Endothelial cell of umbilical vein (primary cell): ENCODE measurements at regions not wholly inside any gene's neighbourhood (a gene's known extent, or its start where the extent isn't known, plus 50 kb on each side); places are given as distances from the start of the nearest gene placed in this dataset.

Experiments
- BruUV-seq: library from RNA; stranded (reverse); fragments of 400-500 nt; replicated peaks from 2 replicates; lab custom pipeline; 2021; lab: Mats Ljungman, UMichigan
- CTCF ChIA-PET: fragments of 300-600, 350-600 bp; sonication (Branson Sonifier 250); formaldehyde crosslinking; loops from one replicate; lab custom pipeline; 2021; ENCODE audit warnings: antibody characterized with exemption, inconsistent platforms; lab: Charles Lee
- POLR2A ChIA-PET: fragments of 300-600, 350-600 bp; sonication (Branson Sonifier 250); formaldehyde crosslinking; loops from one replicate; lab custom pipeline; 2021; ENCODE audit warnings: antibody characterized with exemption, inconsistent platforms; lab: Charles Lee
- DNase-seq: peaks from one replicate; pipeline ENCODE4 v3.0.0-alpha.2; 2011; ENCODE audit warnings: low read depth, low spot score
- FAIRE-seq: peaks from 2 replicates; lab custom pipeline; 2011; peaks lifted over from hg19 to GRCh38; lab: Jason Lieb, UNC
- H2AFZ ChIP-seq: 2 replicates; pipeline ENCODE4 v1.6.0; 2012; ENCODE audit warnings: low read depth, low read length, control low read depth, inconsistent platforms
- H3K27ac ChIP-seq: 2 replicates; pipeline ENCODE4 v1.5.1; 2011; ENCODE audit warnings: low read depth, mild to moderate bottlenecking, control low read depth, low read length, moderate library complexity; ENCODE audit not compliant: insufficient read depth
- H3K27me3 ChIP-seq, 2 experiments: 2 replicates each; pipeline versions ENCODE4 v1.6.0 to v1.6.1; 2011; ENCODE audit warnings: low read length in 2 of 2, mixed read lengths in 1 of 2; ENCODE audit not compliant: control insufficient read depth in 2 of 2, insufficient read depth in 2 of 2
- H3K36me3 ChIP-seq, 2 experiments: 2 replicates in 1 of 2; 3 replicates in 1 of 2; pipeline ENCODE4 v1.5.1; 2011; ENCODE audit warnings: low read length in 2 of 2, mild to moderate bottlenecking in 1 of 2, moderate library complexity in 1 of 2; ENCODE audit not compliant: control insufficient read depth in 2 of 2, insufficient read depth in 2 of 2; ENCODE audit errors: extremely low read depth in 1 of 2
- H3K4me1 ChIP-seq: 3 replicates; pipeline ENCODE4 v1.5.1; 2011; ENCODE audit warnings: mild to moderate bottlenecking, low read length; ENCODE audit not compliant: control insufficient read depth, insufficient read depth; ENCODE audit errors: extremely low read depth
- H3K4me2 ChIP-seq: 2 replicates; pipeline ENCODE4 v1.6.1; 2011; ENCODE audit warnings: low read length, control low read depth, mixed read lengths; ENCODE audit not compliant: insufficient read depth
- H3K4me3 ChIP-seq, 3 experiments: fragments of 200-600 bp in 1 of 3; sonication (generic), shearing (Covaris generic) in 1 of 3; replicated peaks in 1 of 3; 2 replicates each; pipeline ENCODE4 v1.5.1; 2011 to 2016; ENCODE audit warnings: control low read depth in 3 of 3, low read length in 3 of 3, mild to moderate bottlenecking in 2 of 3, inconsistent platforms in 1 of 3, low read depth in 1 of 3, moderate library complexity in 1 of 3; ENCODE audit not compliant: insufficient read depth in 1 of 3
- H3K79me2 ChIP-seq: 2 replicates; pipeline ENCODE4 v1.6.0; 2012; ENCODE audit warnings: low read length, inconsistent platforms; ENCODE audit not compliant: control insufficient read depth, insufficient read depth
- H3K9ac ChIP-seq: replicated peaks from 2 replicates; pipeline ENCODE3; 2011; ENCODE audit warnings: low read length, control low read depth; ENCODE audit not compliant: insufficient read depth; ENCODE audit errors: extremely low read depth
- H3K9me1 ChIP-seq: replicated peaks from 3 replicates; pipeline ENCODE4 v1.6.0; 2011; ENCODE audit warnings: mild to moderate bottlenecking, low read length; ENCODE audit not compliant: control insufficient read depth, insufficient read depth; ENCODE audit errors: extremely low read depth
- H3K9me3 ChIP-seq: replicated peaks from 2 replicates; pipeline ENCODE4 v1.5.1; 2012; ENCODE audit warnings: low read length, inconsistent platforms; ENCODE audit not compliant: control insufficient read depth, insufficient read depth
- H4K20me1 ChIP-seq: replicated peaks from 2 replicates; pipeline ENCODE3; 2011; ENCODE audit warnings: mild to moderate bottlenecking, low read length; ENCODE audit not compliant: control insufficient read depth, insufficient read depth; ENCODE audit errors: extremely low read depth
- CTCF ChIP-seq, 2 donors: IDR thresholded peaks; 1 replicate in 1 of 2; 2 replicates in 1 of 2; pipeline ENCODE4 v1.5.1; 2011; ENCODE audit warnings: low read length in 2 of 2, mild to moderate bottlenecking in 2 of 2, moderate library complexity in 2 of 2, control low read depth in 1 of 2, inconsistent platforms in 1 of 2, low read depth in 1 of 2; ENCODE audit not compliant: insufficient read depth in 1 of 2; ENCODE audit errors: extremely low read depth in 1 of 2
- EZH2 ChIP-seq: IDR thresholded peaks from 2 replicates; pipeline ENCODE4 v1.6.1; 2012; ENCODE audit warnings: borderline replicate concordance, low read depth, mild to moderate bottlenecking, moderate library complexity, low read length, inconsistent platforms; ENCODE audit not compliant: severe bottlenecking
- FOS ChIP-seq: IDR thresholded peaks from 2 replicates; pipeline ENCODE4 v1.6.1; 2011; ENCODE audit warnings: mild to moderate bottlenecking, low read length, moderate library complexity, borderline replicate concordance; ENCODE audit not compliant: insufficient read depth
- GATA2 ChIP-seq: IDR thresholded peaks from 2 replicates; pipeline ENCODE4 v1.7.0; 2011; ENCODE audit warnings: low read depth, mild to moderate bottlenecking, moderate library complexity, mixed read lengths, low read length; ENCODE audit not compliant: insufficient read length, insufficient read depth
- JUN ChIP-seq: IDR thresholded peaks from 2 replicates; pipeline ENCODE4 v1.6.1; 2011; ENCODE audit warnings: borderline replicate concordance, low read depth; ENCODE audit not compliant: insufficient read length, insufficient read depth
- MAX ChIP-seq: IDR thresholded peaks from 2 replicates; pipeline ENCODE4 v1.6.1; 2011; ENCODE audit not compliant: insufficient read depth, insufficient read length
- MYC ChIP-seq: IDR thresholded peaks from one replicate; pipeline ENCODE4 v1.6.1; 2011; ENCODE audit warnings: mild to moderate bottlenecking, low read depth, low read length
- POLR2A ChIP-seq: IDR thresholded peaks from 2 replicates; pipeline ENCODE4 v1.6.1; 2012; ENCODE audit warnings: low read depth, mild to moderate bottlenecking, control low read depth, low read length
- POLR2AphosphoS5 ChIP-seq: IDR thresholded peaks from 2 replicates; pipeline ENCODE4 v1.6.1; 2012; ENCODE audit warnings: low read depth, mild to moderate bottlenecking, control low read depth, low read length, moderate library complexity; ENCODE audit not compliant: insufficient read depth
- dilution Hi-C: fragments of 300-500 bp; cut with MboI; formaldehyde crosslinking; loops from one replicate; pipeline ENCODE4 v1.15.0; 2019; ENCODE audit warnings: low sequenced_read_pairs; ENCODE audit not compliant: extremely low pct_ligation_motif_present
- intact Hi-C: fragments of 100-400 bp; cut with micrococcal nuclease; formaldehyde crosslinking; loops from one replicate; pipeline ENCODE4 v1.10.0; 2022

- Histone ChIP-seq H3K36me3 (no peaks in the 10 kb centered on the region), H3K9me1 (no peaks in the 10 kb centered on the region), H3K27me3 (no peaks in the 10 kb centered on the region), H3K79me2 (no peaks in the 10 kb centered on the region), H3K9ac (no peak overlapping the region), H3K4me3 (no peak overlapping the region), H3K27ac (no peak overlapping the region), H2AFZ (no peak overlapping the region), H3K4me1 (no peaks in the 10 kb centered on the region), H3K4me2 (no peak overlapping the region), H4K20me1 (no peaks in the 10 kb centered on the region), H3K9me3 (no peaks in the 10 kb centered on the region)
- POLR2A ChIA-PET: no interaction called here
- DNase-seq: no peak
- intact Hi-C loops (no loop called here), dilution Hi-C loops (no loop called here)
- TF ChIP-seq EZH2: no peak
- no peak for TF ChIP-seq JUN
- TF ChIP-seq POLR2A: no peak
- no peak for TF ChIP-seq POLR2AphosphoS5
- TF ChIP-seq MAX: no peak
- TF ChIP-seq FOS: no peak
- TF ChIP-seq MYC: no peak
- no peak for TF ChIP-seq CTCF (IDR thresholded peaks at IDR 0.05; ENCODE audit: extremely low read depth in 1 of 2, insufficient read depth in 1 of 2, low read depth in 1 of 2, low read length in 2 of 2)
- TF ChIP-seq GATA2: no peak
- no peak for FAIRE-seq
- no TSS peak for BruUV-seq
- CTCF ChIA-PET: interaction anchor here (0.8 to 1.0 kb wide), 3 partner anchors 11 to 710 kb away, joined by 3 to 4 read pairs (median 3); partner anchors contain the start of gene ALCAM
Observed at GRCh38 chr3:105315144-105315543, 51.6 kb upstream of the ALCAM start.
